Embryonic facial prominence (tissue), 1 donor: ENCODE measurements at regions not wholly inside any gene's neighbourhood (a gene's known extent, or its start where the extent isn't known, plus 50 kb on each side); places are given as distances from the start of the nearest gene placed in this dataset.

Experiments
- DNase-seq: peaks from one replicate; pipeline ENCODE4 v3.0.0-alpha.2; 2016; ENCODE audit errors: extremely low spot score

DNA sequence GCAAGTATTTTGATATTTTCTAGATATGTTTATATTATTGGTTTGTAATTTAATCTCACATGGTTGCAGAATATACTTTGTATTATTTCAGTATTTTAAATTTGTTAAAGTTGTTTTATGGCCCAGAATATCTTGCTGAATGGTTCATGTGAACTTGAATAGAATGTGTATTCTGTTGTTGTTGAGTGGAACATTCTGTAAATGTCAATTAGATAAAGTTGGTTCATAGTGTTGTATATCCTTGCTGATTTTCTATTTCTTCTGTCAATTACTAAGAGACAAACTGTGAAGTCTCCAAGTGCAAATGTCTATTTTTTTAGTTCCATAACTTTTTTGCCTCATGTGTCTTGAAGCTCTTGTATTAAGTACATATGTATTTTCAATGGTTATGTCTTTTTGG, 411.7 kb downstream of the NPIPA7 start:
- no peak for DNase-seq

DNA sequence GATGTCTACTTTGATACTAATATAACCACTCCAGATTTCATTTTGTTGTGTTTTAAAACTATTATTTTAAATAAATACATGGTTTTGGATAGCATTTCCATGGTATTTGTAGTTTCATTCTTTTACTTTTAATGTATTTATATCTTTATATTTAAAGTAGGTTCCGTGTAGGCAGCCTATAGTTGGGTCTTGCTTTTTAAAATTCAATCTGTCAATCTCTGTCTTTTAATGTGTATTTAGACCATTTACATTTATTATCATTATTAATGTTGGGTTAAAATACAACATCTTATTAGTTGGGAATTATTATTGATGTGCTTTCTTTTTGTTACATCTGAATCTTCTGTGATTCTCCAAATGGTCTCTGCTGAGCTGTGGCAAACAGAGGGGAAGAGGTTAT, 412.1 kb downstream of the NPIPA7 start:
- DNase-seq, result no peak

DNA sequence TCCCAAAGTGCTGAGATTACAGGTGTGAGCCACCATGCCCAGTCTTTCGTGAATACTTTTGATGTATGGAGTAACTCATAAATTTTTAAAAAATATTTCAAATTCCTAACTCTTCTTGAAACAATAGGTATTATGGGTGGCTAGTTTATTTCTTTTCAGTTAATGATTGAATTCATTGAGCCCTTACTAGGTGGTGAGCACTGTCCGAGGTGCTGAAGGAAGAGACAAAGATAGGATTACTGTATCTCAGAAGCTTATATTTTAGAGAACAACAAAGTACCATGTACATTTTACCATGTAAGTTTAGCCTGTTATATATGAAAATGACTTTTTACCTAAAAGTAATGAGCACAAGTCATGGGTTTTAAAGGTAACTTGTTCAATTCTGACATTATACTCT, 418.3 kb downstream of the NPIPA7 start:
- no peak for DNase-seq

DNA sequence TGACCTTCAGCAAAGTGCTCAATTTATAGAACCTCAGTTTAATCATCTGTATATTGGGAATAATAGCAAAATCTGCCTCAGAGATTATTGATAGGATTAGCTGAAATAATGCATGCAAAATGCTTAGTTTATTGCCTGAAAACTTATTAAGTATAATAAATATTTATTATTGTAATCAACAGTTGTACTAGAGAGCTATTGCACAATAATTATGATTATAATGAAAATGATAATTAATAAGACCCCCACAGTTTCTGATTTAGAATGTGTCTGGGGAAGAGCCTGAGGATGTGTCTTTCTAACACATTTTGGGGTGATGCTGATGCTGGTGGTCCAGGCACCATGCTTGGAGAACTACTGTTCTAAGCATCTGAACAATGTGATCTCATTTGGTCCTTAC, 419.6 kb downstream of the NPIPA7 start:
- DNase-seq, result no peak

DNA sequence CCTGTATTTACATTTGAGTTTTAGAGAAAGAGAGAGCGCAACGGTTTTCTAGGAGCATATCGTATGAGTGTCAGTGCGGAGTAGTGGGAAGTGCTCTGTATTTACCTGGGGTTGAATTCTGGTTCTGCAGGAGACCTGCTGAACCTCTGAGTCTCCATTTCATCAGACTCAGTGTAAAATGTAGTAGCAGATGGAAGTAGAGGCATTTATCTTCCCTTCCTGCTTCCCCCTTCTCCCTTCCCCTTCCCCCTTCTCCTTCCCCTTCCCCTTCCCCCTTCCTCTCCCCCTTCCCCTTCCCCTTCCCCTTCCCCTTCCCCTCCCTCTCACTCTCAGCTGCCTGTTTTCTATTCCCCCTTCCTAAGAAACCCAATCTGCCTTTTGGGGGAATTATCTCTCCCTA, 426.9 kb downstream of the NPIPA7 start:
- no peak for DNase-seq

DNA sequence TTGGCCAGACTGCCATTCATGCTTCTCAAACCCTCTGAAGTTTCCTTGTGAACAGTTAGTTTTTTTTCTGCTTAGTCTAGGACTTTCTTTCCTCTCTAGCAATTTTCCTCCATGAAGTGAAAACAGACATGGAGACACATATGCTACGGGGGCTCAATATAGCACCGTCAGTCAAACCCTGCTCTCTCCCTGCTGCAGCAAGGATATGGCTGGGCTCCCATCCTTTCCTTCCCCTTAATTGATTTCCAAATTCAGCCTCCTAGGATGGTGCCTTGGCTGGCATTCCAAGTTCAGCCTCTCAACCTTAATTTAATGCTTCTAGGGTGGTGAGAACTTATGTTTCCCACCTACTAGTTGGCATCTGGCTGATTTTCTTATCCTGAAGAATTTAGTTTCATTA, 436.7 kb downstream of the NPIPA7 start:
- no peak for DNase-seq

DNA sequence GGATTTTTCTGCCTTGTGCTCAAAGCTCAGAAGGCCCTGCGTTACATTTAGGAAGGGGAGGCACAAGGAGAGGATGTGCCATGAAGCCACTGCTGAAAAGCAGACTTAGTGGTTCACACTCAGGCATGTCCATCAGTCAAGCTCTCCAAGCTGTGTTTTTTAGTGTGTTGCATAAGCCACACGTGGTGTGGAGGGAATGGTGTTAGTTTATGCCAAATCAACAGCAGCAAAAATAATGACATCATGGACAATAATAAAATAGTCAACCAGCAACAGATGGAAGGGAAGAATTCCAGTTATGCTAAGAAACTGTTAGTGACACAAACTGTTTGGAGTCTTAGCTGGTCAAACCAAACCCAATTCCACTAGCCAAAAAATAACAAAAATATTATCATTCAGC, 438.3 kb downstream of the NPIPA7 start:
- DNase-seq, result no peak

DNA sequence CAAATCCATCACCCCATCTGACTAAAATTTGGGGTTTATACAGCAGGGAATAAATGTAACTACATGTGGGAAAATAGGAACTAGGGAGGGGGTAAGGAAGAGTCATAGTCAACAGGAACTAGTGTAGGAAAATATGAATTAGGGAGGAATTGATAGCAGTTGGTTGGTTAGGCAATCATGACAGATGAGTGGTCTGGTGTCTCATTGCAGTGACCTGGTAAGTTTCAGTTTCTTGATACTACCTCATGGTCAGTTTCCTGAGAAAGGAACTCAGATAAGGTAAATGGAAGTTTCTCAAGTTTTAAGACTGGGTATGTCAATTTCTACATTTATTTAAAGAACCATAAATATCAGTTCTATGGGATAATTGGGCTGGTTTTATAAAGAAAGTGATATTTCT, 442.3 kb downstream of the NPIPA7 start:
- no peak for DNase-seq

DNA sequence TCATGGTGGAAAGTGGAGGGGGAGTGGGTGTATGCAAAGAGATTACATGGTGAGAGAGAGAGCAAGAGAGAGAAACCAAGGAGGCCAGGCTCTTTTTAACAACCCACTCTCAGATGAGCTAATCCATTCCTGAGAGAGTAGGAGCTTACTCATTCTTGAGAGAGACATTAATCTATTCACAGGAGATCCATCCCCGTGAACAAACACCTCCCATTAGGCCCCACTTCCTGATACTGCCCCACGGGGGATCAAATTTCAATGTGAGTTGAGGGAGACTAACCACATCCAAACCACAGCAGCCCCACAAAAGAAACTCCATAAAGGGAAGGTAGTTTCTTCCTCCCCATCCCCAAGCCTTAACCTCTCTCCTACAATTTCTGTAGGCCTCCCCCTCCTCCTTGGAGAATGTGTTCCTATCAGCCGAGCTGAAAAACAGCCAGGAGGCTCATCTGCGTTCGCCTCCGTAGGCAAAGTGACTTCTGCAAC, 450.0 kb downstream of the NPIPA7 start:
- no peak for DNase-seq

DNA sequence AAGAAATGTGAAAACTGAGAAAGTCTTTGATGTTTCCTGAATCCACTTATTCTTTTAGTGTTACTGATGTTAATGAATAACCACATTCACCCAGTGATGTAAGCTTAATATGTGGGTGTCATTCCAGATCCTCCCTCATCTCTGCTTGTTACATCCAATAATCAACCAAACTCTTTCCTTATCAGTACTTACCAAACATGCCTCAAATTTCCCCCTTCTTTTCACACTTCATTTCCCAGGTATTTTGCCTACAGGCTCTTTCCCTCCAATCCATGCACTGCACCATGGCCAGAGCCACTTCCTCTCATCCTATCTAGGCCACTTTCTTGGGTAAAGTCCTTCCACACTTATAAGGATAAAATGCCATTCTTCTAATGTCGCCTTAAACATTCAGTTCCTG, 451.5 kb downstream of the NPIPA7 start:
- no peak for DNase-seq

DNA sequence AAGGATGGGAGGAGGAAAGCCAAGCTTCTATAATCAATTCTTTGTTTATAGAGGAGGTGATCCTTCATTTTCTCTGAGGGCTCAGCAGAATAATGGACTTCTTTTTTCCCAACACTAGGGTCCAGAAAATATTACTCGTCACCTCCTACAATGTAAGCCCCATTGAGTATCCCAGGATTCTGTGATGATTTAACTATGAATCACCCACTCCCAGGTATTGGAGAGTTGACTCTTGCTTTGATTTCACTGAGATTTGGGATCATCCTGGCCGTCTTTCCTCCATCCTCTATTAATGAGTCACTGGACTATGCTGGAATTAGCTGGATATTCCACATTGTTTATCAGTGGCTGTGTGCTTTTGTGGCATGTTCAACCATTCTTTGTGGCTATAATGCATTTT, 452.0 kb downstream of the NPIPA7 start:
- no peak for DNase-seq

DNA sequence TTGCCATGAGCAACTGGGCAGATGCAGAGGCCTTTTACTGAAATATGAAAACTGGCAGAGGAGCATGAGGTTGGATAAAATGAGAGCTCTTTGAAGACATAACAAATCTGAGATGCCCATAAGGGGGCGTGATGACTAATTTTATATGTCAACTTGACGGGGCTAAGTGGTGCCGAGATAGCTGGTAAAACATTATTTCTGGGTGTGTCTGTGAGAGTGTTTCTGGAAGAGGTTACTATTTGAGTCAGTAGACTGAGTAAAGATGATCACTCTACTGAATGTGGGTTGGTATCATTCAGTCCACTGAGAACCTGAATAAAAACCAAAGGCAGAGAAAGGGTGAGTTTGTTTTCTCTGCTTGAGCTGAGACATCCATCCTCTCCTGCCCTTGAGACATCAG, 454.2 kb downstream of the NPIPA7 start:
- no peak for DNase-seq

DNA sequence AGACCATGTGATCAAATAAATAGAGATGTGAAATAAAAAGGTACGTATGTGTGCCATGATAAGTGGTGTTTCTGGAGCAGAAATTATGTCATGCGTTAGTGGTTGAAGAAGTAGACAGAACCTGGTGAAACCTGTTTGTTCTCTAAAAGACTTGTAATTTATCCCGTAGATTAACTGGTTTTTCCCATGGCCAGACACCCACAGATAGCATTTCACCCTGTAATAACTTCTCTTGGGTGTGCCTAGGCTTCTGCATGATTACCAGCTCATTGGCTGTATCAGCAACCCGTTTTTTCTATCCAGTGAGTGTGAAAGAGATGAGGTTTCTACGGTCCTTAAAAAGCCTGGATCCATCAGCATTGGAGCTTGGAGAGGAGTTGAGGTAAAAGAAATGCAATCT, 471.3 kb downstream of the NPIPA7 start:
- no peak for DNase-seq

DNA sequence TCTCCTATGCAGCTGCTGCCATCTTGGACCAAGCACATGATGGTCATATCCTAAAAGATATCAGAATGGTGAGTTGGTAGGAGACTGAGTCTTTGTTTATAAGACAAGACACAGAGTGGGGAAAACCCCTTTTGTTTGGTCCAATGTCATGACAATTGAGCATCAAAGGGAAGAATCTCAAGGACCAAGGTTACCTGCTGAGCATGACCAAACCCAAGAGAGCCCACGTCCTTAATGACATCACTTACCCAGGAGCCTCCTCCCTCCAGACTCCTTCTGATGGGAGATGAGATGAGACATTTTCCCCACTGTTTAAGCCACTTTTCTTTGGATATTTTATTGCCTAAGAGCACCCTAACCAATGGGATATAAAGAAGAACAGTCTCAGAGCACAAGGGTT, 478.1 kb downstream of the NPIPA7 start:
- DNase-seq, result no peak

DNA sequence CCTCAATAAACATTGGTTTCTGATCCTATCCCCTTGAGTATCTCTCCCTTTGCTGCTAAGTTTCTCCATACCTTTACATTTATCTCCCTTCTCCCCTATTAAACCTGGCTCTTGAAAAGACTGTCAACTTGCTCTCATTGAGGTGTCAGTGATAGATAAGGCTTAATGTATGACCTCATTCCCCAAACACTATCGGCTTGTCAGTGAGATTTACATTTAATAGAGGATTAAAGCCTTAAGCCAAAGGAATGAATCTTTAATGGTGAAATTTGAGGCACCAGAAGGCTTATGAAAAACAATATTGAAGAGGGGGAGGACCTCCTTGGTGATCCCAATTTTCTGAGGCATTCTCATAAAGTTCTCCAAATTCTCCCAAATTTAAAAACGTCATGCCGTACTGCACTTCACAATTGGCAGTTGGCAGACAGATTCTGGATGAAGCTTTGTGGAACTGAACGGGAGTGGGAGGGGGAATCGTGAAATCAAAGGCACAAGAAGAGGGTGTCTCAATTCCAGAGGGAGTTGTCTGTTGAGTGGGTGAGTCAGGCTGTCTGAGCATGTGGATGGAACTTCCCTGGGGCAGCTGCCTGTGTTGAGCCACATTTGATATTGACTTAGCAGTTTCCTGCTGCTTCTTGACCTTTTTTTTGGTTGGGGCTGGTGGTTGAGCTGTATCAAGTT, 478.8 kb downstream of the NPIPA7 start:
- no peak for DNase-seq

DNA sequence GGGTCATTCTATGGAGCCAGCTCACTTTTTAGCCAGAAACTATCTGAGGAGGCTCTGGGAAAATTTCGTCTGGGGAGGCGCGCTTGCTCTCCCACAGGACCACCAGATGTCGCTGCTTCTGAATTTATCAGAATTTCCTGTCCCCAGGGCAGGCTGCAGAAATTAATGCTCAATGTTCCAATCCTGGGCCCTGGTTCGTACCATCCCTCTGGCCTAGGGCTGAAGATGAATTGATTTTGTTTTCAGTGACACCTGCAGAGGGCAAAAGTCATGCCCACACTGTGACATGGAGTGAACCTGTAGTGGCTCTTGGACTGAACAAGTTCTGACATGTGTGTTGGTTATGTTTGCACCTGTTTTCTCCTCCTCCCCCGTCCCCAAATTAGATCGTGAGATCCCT, 482.6 kb downstream of the NPIPA7 start:
- DNase-seq, result peak; percentile 25

DNA sequence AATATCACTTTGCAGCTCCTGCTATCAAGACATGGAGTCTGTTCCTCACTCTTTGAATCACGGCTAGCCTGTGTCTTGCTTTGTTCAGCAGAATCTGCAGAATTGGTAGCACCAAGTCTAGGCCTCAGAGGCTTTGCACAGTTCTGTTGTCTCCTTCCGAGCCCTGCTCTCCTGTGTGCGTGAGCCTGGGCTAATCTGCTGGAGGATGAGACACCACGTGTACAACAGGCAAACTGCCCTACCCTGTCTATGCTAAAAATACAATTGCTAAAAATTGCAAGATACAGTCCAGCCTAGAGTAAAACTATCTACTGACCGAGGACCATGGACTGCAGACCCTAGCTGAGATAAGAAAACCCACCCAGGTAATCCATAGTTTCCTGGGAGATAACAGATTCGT, 484.7 kb downstream of the NPIPA7 start:
- DNase-seq, result no peak

DNA sequence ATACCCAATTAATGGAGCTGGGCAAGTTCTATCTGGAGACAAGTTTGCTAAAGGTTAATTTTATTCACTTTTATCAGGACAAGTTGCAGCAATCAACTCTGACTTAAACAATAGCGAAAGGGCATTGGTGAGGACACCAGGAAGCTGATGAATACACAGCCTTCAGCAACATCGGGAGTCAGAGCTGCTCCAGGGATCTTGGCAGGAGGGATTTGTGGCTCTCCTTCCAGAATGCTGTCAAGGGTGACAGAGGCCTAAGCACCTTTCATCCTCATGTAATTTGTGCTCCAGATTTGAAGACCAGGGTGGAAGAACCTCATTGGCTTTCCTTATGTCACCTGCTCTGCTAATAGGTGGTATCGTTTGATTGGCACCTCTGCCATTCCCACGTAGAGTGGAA, 485.6 kb downstream of the NPIPA7 start:
- no peak for DNase-seq

DNA sequence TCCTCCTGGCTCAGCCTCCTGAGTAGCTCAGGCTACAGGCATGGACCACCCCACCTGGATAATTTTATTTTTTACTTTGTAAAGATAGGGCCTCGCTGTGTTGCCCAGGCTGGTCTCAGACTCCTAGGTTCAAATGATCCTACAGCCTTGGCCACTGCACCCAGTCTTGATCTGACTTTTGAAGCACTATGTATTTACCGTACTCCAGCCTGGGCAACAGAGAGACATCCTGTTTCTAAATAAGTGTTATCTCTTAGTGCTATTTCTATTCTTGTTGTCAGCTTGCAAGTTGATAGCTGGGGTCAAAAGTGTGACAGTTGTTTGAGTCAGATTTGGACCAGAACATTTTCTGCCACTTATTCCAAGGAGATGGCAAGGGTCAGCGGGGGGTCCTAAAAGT, 486.4 kb downstream of the NPIPA7 start:
- DNase-seq, result no peak

DNA sequence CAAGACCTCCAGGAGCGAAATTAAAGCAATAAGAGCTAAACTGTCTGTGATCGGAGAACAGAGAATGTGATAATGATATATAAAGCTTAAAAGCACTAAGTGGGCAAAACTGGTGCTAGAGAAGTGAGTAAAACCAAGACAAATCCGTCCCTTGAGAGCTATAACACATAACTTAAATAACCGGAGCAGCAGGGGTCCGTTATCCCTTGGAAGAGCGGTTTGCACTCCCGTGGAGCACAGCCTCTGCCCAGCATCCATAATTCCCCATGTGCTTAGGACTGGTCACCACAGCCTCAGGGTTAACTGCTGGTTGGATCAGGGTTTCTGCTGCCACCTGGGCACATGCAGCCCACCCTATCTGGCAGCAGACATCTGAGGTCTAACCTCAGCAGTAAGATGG, 489.0 kb downstream of the NPIPA7 start:
- DNase-seq, result no peak

DNA sequence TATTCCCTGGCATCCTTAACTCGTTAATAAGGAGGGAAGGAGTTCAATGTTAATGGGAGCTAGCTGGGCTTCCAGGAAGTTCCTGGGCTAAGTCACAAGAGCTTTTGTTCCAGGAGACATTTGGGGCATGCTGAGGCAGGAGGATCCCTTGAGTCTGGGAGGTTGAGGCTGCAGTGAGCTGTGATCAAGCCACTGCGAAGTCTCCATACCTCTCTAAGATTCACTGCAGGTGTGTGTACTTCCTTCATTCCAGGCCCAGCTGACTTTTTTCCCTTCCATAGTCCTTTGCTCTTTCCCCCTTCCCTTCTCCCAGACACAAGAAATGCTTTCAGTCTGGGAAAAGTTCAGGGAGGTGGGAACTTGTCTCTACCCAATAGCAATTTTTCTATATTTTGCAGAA, 489.8 kb downstream of the NPIPA7 start:
- DNase-seq, result no peak

DNA sequence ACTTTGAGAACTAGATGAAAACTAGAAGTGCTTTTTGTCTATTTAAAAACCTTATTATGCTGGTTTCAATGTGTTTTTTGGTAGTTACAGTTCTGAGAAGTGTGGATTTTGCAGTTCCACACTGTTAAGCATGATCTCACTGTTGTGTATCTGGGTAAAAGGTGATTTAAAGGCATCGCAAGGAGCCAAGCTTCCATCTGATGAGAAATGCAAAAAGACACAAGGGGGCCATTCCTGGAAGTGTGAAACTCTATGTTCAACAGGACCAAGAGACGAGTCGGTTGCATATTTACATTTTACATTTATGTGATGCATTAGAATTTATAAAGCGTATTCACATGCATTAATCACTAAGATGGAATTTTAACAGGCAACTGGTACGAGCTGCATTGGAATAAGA, 490.8 kb downstream of the NPIPA7 start:
- DNase-seq, result no peak

DNA sequence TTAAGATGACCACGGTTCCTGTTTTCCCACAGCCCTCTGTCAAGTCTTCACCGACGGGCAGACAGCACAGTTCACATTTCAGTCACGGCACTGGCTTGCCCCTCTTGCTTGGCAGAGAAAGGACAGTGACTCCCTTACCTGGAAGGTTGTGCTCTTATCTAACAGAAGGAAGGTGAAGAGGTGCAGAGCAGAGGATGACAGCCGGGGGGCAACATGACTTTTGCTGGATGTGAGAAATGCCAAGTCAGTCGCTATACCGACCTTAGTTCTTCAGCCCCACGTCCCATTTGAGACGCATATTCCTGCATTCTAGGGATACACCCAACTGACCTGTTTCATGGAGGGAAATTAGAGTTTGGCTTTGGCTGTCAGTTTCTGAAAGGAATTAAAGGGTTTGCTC, 492.3 kb downstream of the NPIPA7 start:
- DNase-seq, result no peak

DNA sequence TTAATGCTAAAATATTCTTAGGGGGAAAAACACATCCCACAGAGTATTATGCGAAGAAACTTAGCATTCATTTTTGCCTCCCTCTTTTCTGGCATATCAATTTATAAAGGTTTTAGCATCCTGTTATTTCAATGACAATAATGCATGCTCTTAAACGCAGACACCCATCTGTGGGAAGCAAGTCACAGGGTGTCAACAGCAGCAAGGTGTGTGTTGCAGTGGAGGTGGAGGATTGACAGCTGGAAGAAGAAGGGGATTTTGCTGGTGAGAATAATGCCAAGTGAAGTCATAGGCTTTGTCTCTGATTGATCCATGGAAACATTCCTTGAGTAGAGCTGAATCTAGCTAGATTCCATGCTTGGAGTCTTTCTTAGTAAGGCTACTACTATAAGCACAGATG, 498.1 kb downstream of the NPIPA7 start:
- no peak for DNase-seq
